ENCODE measurements at regions not wholly inside any gene's neighbourhood (a gene's known extent, or its start where the extent isn't known, plus 50 kb on each side); places are given as distances from the start of the nearest gene placed in this dataset.

DNA sequence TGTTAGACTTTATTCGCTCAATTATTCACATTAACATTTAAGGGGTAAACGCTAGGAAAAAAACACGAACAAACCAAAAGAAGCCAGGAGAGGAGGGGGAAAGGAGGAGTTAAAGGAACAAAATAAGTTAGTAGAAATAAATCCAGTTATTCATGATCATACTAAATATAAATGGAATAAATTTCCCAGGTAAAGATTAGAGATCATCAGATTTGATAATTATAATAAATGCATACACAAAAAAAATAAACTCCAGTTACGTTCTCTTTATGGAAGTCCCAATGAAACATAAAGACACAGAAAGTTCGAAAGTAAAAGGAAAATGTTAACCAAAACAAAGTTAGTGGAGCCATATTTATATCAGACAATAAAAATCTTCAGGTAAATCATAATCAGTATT lies 568.7 kb upstream of the NOX3 start:
- ATAC-seq (ENCODE audit: insufficient number of reproducible peaks, low FRiP score, low read depth), result no peak
- TF ChIP-seq, protein P1, sequence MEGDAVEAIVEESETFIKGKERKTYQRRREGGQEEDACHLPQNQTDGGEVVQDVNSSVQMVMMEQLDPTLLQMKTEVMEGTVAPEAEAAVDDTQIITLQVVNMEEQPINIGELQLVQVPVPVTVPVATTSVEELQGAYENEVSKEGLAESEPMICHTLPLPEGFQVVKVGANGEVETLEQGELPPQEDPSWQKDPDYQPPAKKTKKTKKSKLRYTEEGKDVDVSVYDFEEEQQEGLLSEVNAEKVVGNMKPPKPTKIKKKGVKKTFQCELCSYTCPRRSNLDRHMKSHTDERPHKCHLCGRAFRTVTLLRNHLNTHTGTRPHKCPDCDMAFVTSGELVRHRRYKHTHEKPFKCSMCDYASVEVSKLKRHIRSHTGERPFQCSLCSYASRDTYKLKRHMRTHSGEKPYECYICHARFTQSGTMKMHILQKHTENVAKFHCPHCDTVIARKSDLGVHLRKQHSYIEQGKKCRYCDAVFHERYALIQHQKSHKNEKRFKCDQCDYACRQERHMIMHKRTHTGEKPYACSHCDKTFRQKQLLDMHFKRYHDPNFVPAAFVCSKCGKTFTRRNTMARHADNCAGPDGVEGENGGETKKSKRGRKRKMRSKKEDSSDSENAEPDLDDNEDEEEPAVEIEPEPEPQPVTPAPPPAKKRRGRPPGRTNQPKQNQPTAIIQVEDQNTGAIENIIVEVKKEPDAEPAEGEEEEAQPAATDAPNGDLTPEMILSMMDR (IDR thresholded peaks at IDR 0.05), result no peak

DNA sequence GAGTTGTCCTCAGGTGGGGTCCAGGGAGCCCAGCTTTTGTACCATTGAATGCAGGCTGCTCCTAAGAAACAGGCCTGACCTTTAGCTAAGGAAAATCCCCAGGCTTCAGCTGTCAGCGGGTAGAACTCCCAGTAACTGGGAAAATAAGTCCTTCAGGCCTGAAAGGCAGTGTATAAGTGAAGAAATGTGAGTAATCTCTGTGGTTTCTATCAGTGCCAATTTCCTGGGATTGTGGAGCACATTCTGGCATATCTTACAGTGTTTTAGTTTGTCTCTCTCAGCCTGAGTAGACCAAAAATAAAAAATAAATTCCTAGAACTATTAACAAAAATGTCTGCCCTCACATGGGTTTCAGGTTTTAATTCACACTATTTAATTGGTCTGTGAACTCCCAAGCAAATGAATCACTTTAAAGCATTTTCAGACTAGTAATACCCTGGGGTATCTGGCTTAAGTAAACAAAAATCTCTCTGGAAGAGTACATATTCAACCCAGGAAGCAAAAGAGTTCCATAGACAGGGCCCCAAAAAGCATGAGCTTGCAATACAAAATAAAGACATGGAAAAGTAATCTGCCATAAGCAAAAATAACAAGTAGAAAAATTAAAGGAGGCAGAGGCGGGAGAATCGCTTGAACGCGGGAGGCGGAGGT lies 566.2 kb upstream of the NOX3 start:
- no peak for DNase-seq (ENCODE audit: low spot score)
- no peaks in the 10 kb centered on the region for H3K27me3 ChIP-seq (replicated peaks; ENCODE audit: insufficient read depth)
- H3K9me3 ChIP-seq, result peaks cover 5% of the 10 kb centered on the region
- H3K27ac ChIP-seq, result peak overlapping the region in 1 of 2 donors; percentile 41
- TF ChIP-seq, protein P1 (IDR thresholded peaks at IDR 0.05), result no peak
- H3K4me3 ChIP-seq, result no peak overlapping the region
- no peak for ATAC-seq (ENCODE audit: insufficient number of reproducible peaks, low FRiP score, low read depth)
- H3K36me3 ChIP-seq, result no peaks in the 10 kb centered on the region
- peaks cover 6 to 17% of the 10 kb centered on the region in 2 donors for H3K4me1 ChIP-seq (ENCODE audit: control insufficient read depth in 1 of 2, low read depth in 2 of 2)

More for the DNA sequence above, 568.7 kb upstream of the NOX3 start:
- H3K27me3 ChIP-seq (replicated peaks; ENCODE audit: insufficient read depth), result no peaks in the 10 kb centered on the region
- no peak overlapping the region for H3K27ac ChIP-seq
- no peak for DNase-seq (ENCODE audit: low spot score)
- no peaks in the 10 kb centered on the region for H3K36me3 ChIP-seq
- H3K4me1 ChIP-seq (ENCODE audit: control insufficient read depth in 1 of 2, low read depth in 2 of 2), result peaks cover 6 to 17% of the 10 kb centered on the region in 2 donors
- H3K9me3 ChIP-seq, result peaks cover 5% of the 10 kb centered on the region
- no peak overlapping the region for H3K4me3 ChIP-seq

DNA sequence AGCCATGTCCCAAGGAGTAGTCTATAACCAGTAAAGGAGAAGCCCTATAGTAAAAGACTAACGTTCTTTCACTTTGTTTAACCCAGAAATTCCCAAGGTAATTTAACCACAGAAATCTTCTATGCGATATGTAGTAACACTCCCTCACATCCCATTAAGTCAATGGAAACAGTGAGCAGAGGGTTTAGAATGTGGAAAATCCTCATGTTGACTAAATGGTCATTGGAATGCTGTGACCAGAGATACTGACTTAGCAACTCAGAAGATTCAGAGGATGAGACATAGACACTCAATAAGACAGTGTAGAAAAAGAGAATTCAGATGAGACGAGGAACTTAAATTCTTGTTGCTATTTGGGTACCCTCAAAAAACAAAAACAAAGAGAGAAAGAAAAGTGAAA lies 562.2 kb upstream of the NOX3 start:
- H3K27ac ChIP-seq, result no peak overlapping the region
- H3K36me3 ChIP-seq, result no peaks in the 10 kb centered on the region
- TF ChIP-seq, protein P1 (IDR thresholded peaks at IDR 0.05), result no peak
- peaks cover 11 to 39% of the 10 kb centered on the region in 2 donors for H3K4me1 ChIP-seq (ENCODE audit: control insufficient read depth in 1 of 2, low read depth in 2 of 2)
- no peaks in the 10 kb centered on the region for H3K27me3 ChIP-seq (replicated peaks; ENCODE audit: insufficient read depth)
- DNase-seq (ENCODE audit: low spot score) (no peak), ATAC-seq (ENCODE audit: insufficient number of reproducible peaks, low FRiP score, low read depth) (no peak)
- H3K9me3 ChIP-seq, result no peaks in the 10 kb centered on the region
- no peak overlapping the region for H3K4me3 ChIP-seq

DNA sequence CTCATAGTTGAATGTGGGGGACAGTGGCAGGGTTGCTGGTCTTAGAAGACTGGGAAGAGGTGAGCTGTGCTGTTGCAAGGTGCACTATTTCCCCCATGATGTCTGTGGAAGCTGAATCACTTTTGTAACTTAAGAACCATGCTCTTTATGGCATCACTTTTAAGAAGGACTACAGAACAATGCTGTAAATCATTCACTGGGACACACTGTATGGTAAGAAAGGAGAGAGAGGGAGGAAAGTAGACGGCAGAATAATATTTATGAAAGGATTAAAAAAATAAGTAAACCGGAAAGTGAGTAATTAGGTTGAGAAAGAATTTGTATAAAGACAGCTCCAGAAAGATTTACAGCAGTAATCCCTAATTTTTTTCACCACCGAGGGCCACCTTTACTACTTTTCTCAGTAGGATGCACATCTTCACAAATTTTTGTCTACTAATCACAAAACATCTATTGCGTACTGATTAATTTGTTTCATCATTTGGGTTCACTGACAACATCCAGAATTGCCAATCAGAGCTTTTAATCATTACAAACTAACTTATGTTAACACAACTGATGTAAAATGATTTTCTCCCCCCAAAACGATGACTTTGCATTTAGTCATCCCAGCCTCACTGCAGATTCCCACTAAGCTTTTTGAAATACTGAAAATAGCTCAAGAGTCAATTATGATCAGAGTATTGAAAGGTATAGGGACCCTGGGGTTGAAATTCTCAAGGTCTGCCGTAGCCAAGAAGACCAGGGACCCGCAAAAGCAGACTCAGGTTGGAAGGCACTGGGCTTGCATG lies 560.7 kb upstream of the NOX3 start:
- Histone ChIP-seq H3K4me1 (ENCODE audit: control insufficient read depth in 1 of 2, low read depth in 2 of 2) (peaks cover 7 to 31% of the 10 kb centered on the region in 2 donors), H3K27me3 (replicated peaks; ENCODE audit: insufficient read depth) (no peaks in the 10 kb centered on the region), H3K36me3 (no peaks in the 10 kb centered on the region), H3K9me3 (no peaks in the 10 kb centered on the region), H3K27ac (no peak overlapping the region), H3K4me3 (no peak overlapping the region)
- DNase-seq (ENCODE audit: low spot score), result no peak
- TF ChIP-seq, protein P1 (IDR thresholded peaks at IDR 0.05), result no peak
- no peak for ATAC-seq (ENCODE audit: insufficient number of reproducible peaks, low FRiP score, low read depth)

DNA sequence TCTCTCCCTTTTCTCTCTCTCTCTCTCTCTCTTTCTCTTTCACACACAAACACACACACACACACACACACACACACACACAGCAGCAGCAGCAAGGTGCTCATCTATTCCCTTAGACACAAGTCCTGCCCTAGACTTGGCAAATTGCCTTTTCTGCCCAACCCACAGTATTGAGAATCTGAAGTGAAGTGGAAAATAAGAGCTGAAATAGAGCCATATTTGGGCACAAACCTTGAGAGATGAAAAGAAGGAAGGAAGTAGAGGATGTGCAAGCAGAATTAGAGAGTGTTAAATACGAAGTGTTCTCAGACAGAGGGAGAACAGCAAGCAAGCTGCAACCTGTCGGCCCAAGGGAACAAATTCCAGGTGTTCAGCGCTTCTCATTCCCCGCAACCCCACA lies 557.5 kb upstream of the NOX3 start:
- no peaks in the 10 kb centered on the region for H3K27me3 ChIP-seq (replicated peaks; ENCODE audit: insufficient read depth)
- TF ChIP-seq, protein P1 (IDR thresholded peaks at IDR 0.05), result no peak
- H3K4me3 ChIP-seq, result no peak overlapping the region
- no peaks in the 10 kb centered on the region for H3K36me3 ChIP-seq
- H3K4me1 ChIP-seq (ENCODE audit: control insufficient read depth in 1 of 2, low read depth in 2 of 2), result peaks cover 4 to 28% of the 10 kb centered on the region in 2 donors
- DNase-seq (ENCODE audit: low spot score), result no peak
- H3K9me3 ChIP-seq, result no peaks in the 10 kb centered on the region
- no peak overlapping the region for H3K27ac ChIP-seq
- ATAC-seq (ENCODE audit: insufficient number of reproducible peaks, low FRiP score, low read depth), result no peak

Measured in thoracic aorta (tissue), 2 donors.